Transverse colon (tissue), 3 donors: ENCODE measurements at regions not wholly inside any gene's neighbourhood (a gene's known extent, or its start where the extent isn't known, plus 50 kb on each side); places are given as distances from the start of the nearest gene placed in this dataset.

ENCODE experiments used
- POLR2A ChIP-seq: fragments of 450-650 bp; IDR thresholded peaks from one replicate; pipeline ENCODE4 v1.6.1; 2016; ENCODE audit warnings: antibody characterized with exemption, mild to moderate bottlenecking, moderate library complexity
- POLR2AphosphoS5 ChIP-seq, 3 donors: sonication (generic); formaldehyde crosslinking; IDR thresholded peaks; one replicate each; pipeline ENCODE4 v1.6.1; 2016; ENCODE audit warnings: antibody characterized with exemption in 3 of 3

- TF ChIP-seq POLR2AphosphoS5 (IDR thresholded peaks at IDR 0.05) = no peak
- TF ChIP-seq POLR2A = no peak
Measured at GRCh38 chr1:60936591-60937342, 145.6 kb upstream of the NFIA start.
